ENCODE measurements at regions not wholly inside any gene's neighbourhood (a gene's known extent, or its start where the extent isn't known, plus 50 kb on each side); places are given as distances from the start of the nearest gene placed in this dataset.
"Not testable (repeated sequence)": the region's sequence is repeated elsewhere in the genome, so short reads cannot be mapped to it uniquely, and the experiment has no call there.

GRCh38 chr3:94612631-94613030, 549.8 kb downstream of the NSUN3 start:
- DNase-seq, result no peak

DNA sequence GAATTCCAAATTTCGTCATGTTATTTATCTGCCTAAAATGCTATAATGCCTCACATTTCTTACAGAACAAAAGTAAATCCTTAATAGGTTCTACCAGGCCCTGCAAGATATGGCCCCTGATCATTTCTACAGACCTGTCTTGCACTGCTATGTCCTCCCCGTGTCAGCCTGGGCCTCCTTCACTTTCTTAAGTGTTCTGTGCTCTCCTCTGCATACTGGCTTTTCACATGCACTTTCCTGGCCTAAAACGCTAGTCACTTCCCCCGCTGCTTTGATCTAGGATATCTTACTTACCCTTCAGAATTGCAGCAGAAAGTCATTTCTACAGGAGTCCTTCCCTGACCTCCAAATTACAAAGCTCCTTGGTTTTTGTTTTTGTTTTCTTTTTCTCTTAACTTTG, 551.3 kb downstream of the NSUN3 start:
- DNase-seq, result no peak

GRCh38 chr3:94615275-94616065, 552.6 kb downstream of the NSUN3 start:
- no peak for DNase-seq

DNA sequence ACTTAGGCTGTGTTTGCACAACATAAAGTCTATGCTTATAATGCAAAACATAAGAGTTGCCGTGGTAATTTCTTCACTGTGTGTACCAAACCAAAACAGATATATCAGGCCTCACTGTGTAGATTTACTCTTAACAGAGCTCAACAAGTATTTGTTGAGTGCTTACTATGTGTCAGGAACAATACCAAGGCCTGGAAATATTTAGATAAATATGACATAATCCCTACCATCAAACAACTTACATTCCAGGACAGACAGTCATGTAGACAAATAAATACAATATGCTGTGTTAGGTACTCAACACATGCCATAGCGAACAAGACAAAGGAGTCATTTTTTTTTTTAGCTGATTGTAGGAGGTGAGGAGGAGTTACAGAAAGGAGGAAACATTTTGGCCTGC, 554.0 kb downstream of the NSUN3 start:
- peak; percentile 16 for DNase-seq

GRCh38 chr3:94617312-94617711, 554.5 kb downstream of the NSUN3 start:
- DNase-seq, result no peak

DNA sequence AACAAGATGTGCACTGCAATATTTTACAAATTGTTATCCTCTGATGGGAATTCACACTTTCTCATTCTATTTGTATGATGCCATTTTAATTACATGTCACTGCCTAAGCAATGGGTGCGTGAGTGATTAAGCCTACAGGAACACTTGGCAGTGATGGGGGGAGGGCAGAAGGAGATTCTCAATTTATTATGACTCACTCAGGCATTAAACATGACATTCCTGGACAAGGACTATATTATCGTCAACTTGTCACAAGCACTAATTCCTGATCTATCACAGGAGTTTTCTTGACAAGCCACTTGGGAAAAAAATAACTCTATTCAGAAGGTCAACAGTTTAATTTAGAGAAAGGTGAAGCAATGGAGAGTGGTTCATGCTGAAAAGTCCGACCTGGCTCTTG, 556.8 kb downstream of the NSUN3 start:
- no peak for DNase-seq

DNA sequence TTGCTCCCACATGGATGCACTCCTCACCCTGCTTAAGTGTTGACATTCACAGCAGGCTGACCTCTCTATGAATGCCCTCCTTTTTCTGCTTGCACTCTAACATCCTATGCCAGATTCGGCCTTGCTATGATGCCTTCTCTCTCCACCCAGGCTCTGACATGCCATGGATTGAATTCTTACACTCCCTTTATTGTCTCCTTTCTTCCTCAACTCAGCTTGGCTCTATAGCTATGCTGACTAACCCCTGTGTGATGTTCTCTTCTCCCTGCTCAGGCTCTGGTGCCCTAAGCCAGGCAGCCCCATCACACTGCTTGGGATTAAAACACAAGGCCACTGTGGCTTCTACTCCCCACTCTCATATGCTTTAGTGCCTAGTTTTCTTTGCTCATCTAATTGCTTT, 563.7 kb downstream of the NSUN3 start:
- no peak for DNase-seq

DNA sequence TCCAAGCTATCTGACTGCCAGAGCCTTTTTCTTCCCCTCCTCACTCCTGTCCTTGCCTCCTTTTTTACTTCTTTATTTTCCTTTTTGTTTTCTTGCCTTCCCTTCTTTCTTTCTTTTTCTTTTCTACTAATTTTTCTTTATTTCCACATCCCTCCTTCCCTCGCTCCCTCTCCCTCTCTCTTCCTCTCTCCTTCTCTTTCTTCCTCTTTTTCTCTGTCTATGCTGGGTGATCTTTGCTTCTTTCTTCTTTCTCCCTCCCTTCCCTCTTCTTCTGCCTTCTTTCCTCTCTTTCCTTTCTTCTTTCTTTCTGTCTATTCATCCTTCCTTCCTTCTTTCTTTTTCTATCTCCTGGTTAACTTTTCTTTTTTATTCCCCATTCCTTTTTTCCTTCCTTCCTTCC, 564.8 kb downstream of the NSUN3 start:
- DNase-seq, result no peak

GRCh38 chr3:94643400-94643799, 580.5 kb downstream of the NSUN3 start:
- DNase-seq, result no peak

DNA sequence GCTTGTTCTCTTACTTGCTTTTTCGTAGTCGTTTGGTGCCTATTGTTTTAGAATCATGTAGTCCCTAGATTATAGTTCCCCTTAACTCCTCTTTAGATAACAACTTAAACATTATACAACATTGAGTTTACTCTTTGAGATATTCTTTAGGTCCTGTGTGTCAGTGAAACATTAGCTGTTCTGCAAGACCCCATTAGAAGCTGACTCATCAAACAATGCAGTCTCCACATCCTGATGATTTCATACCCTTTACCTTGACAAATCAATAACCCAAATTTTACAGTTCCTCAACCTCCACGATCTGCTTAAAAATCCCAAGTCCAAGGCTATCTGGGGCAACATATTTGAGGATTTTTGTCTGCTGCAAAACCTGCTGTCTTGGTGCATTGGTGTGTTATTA, 582.9 kb downstream of the NSUN3 start:
- no peak for DNase-seq

DNA sequence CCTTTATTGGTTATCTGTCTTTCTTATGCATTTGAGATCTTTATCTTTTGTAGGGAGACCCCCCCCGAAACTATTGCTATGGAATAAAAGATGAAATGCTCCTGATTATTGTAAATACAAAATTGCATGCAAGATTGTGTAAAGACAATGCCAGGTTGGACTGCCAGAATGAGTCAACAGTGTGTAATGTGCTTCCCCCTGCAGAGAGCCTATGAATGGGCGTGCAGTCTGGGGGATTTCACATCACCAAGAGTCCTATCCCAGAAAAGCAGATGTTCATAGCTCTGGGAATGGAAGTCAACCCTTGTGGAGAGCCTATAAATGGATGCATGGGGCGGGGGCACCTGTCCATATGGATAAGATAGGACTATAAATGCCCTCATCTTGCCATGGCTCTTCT, 584.3 kb downstream of the NSUN3 start:
- DNase-seq, result no peak

GRCh38 chr3:94648270-94649180, 585.7 kb downstream of the NSUN3 start:
- DNase-seq, result not testable (repeated sequence)

- no peak for DNase-seq
Measured at GRCh38 chr3:94654096-94654495, 591.2 kb downstream of the NSUN3 start.

DNA sequence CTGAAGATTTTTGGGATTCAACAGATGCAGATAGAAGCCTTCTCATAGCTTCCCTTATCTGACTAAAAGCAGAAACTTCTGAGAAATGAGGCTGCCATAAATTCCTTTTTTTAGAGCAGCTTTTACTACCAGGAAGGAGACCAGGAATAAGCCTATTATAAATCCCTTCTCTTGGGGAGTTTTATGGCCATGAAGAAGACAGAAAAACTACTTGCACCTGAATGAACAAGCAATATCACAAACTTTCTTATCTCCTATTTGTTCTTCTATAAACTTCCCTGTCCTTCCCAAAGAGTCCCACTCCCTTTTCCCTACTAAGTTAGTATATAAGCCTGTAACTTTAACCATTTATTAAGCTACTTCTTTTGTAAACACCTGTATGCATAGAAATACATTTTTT, 603.1 kb downstream of the NSUN3 start:
- no peak for DNase-seq

DNA sequence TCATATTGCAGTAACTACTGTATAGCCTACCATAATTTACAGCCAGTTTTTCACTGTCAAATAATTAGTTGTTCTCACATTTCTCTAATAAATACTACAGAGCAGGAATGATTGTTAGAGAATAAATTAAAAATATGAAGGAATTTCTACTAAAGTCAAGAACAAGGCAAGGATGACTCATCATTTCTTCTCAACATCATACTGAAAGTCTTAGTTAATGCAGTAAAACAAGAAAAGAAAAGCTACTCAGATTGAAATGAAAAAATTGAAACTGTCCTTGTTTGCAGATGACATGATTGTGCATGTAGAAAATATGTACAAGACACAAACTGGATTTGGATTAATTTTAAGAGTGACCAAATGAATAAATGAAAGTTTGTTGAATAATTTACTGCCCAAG, 608.2 kb downstream of the NSUN3 start:
- no peak for DNase-seq

GRCh38 chr3:94673876-94674275, 611.0 kb downstream of the NSUN3 start:
- DNase-seq, result no peak

- no peak for DNase-seq
Measured at GRCh38 chr3:94686208-94686607, 623.3 kb downstream of the NSUN3 start.

DNA sequence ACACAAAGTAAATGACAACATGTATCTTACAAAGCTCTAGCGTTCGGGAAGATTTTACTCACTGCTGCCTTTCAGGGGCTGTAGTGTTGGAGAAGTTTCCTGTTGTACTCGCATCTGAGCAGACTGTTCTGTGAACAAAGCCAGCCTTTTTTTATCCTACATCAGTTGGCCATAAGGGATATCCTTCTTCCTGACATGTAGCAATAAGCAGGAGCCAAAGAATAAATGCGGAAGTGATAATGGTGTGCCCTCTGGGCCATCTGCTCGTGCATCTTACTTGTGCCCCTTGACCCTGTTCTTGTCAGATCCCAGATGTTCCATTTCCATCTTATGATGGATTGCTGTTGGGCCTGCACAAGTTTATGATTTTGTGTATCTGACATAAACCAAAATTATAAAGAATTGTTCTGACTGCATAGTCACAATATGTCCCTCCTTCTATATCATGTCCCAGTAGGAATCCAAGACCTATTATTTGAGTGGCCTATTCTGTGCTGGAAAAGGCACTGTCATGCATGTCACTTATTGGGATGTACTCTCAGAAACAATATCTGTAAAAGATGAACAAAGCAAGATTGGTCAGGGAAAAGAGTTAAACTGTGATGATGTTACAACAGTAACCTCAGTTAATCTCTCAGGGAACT, 631.3 kb downstream of the NSUN3 start:
- no peak for DNase-seq

GRCh38 chr3:94694894-94695293, 632.0 kb downstream of the NSUN3 start:
- no peak for DNase-seq

GRCh38 chr3:94704467-94704866, 641.6 kb downstream of the NSUN3 start:
- no peak for DNase-seq

DNA sequence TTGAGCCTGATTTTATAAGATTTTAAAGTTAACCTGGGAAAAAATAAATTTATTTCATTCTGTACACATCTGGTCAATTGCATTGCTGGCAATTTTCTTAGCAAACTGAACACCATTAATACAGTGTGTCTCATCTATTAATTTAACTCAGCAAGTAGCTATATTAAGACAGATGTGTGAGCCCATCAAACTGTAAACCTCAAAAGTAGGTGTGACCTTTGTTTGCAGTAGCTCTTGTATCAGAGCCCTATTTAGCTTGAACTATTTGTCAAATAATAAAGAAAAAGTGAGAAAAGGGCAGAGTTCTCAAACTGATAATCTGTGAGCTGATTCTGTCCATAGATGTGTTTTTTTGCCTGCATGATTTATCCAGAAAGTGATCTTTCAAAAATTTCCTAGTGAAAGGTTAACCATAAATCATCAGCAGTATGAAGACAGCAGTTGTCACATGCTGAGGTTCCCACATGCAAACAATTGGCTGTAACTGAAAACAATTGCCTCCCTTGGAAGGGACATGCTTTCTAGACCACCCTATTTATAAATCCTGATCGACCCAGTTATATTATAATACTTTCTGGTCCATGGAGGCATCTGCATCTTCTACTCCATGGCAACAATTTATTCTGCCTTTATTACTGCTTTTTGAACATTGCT, 646.5 kb downstream of the NSUN3 start:
- DNase-seq, result no peak

DNA sequence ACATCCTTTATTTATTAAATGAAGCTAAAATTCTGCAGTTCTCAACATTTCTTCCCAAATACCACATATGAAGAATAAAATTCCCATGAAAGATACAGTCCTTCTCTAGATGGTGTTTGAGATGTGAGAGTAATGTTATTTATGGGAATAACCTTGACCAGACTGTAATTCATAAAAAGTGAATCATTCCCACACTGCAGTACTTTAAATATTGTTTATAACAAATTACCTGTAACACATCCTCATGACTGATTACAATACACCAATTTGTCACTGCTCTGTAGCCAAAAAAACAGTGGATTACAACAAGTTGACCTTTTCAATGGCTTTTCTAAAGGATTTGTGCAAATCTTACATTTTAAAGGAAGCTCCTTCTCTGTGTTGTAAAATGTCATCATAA, 651.3 kb downstream of the NSUN3 start:
- no peak for DNase-seq
